HG03066 (cell line): ENCODE measurements at regions not wholly inside any gene's neighbourhood (a gene's known extent, or its start where the extent isn't known, plus 50 kb on each side); places are given as distances from the start of the nearest gene placed in this dataset.

Experiments
- ATAC-seq: cut with Tn5 transposase; IDR thresholded peaks from one replicate; pipeline ENCODE4 v1.9.1; 2021; ENCODE audit warnings: low read depth; ENCODE audit not compliant: unreplicated experiment

- no peak for ATAC-seq
Measured at GRCh38 chr11:104465321-104465720, 301.4 kb upstream of the PDGFD start.

- ATAC-seq = no peak
Measured at GRCh38 chr11:104464691-104465090, 300.7 kb upstream of the PDGFD start.

GRCh38 chr11:104462341-104462740 is 298.4 kb upstream of the PDGFD start:
- no peak for ATAC-seq

GRCh38 chr11:104451197-104451893 is 287.4 kb upstream of the PDGFD start:
- ATAC-seq = no peak

- no peak for ATAC-seq
Measured at GRCh38 chr11:104443387-104443786, 279.4 kb upstream of the PDGFD start.

- ATAC-seq = no peak
Measured at GRCh38 chr11:104442321-104442720, 278.4 kb upstream of the PDGFD start.

GRCh38 chr11:104435494-104435893 is 271.5 kb upstream of the PDGFD start:
- no peak for ATAC-seq

- no peak for ATAC-seq
Measured at GRCh38 chr11:104433751-104434150, 269.8 kb upstream of the PDGFD start.

GRCh38 chr11:104432981-104433380 is 269.0 kb upstream of the PDGFD start:
- no peak for ATAC-seq

- no peak for ATAC-seq
Measured at GRCh38 chr11:104432526-104432925, 268.6 kb upstream of the PDGFD start.

GRCh38 chr11:104422324-104422944 is 258.5 kb upstream of the PDGFD start:
- no peak for ATAC-seq

GRCh38 chr11:104410336-104410735 is 246.4 kb upstream of the PDGFD start:
- ATAC-seq = no peak

- ATAC-seq = no peak
Measured at GRCh38 chr11:104408630-104409029, 244.7 kb upstream of the PDGFD start.

GRCh38 chr11:104405277-104405676 is 241.3 kb upstream of the PDGFD start:
- no peak for ATAC-seq

GRCh38 chr11:104404231-104405175 is 240.6 kb upstream of the PDGFD start:
- no peak for ATAC-seq

- ATAC-seq = no peak
Measured at GRCh38 chr11:104402812-104403521, 239.0 kb upstream of the PDGFD start.

- no peak for ATAC-seq
Measured at GRCh38 chr11:104394508-104394907, 230.6 kb upstream of the PDGFD start.

- no peak for ATAC-seq
Measured at GRCh38 chr11:104390651-104391050, 226.7 kb upstream of the PDGFD start.

GRCh38 chr11:104385884-104386283 is 221.9 kb upstream of the PDGFD start:
- ATAC-seq = no peak

- ATAC-seq = no peak
Measured at GRCh38 chr11:104380358-104380757, 216.4 kb upstream of the PDGFD start.

- ATAC-seq = no peak
Measured at GRCh38 chr11:104372111-104372510, 208.2 kb upstream of the PDGFD start.
